T-cell (primary cell): ENCODE measurements at regions not wholly inside any gene's neighbourhood (a gene's known extent, or its start where the extent isn't known, plus 50 kb on each side); places are given as distances from the start of the nearest gene placed in this dataset.

Experiments used
- ATAC-seq, 4 experiments: fragments of 200-7000 bp in 3 of 4; fragments of 150-1000 bp in 1 of 4; cut with Tn5 transposase; replicated peaks in 1 of 4; 1 replicate in 3 of 4; 2 replicates in 1 of 4; pipeline ENCODE4 v1.10.0; 2021; ENCODE audit warnings: moderate library complexity in 3 of 4, mild to moderate bottlenecking in 2 of 4, moderate number of reproducible peaks in 1 of 4
- CTCF ChIA-PET, 2 donors: fragments of 300-600 bp; sonication (Branson Sonifier 250); formaldehyde crosslinking; loops; one replicate each; lab custom pipeline; 2022; ENCODE audit warnings: antibody characterized with exemption in 2 of 2; lab: Charles Lee
- POLR2A ChIA-PET, 2 donors: fragments of 300-600 bp; sonication (Branson Sonifier 250); formaldehyde crosslinking; loops; one replicate each; lab custom pipeline; 2022; ENCODE audit warnings: antibody characterized with exemption in 2 of 2; lab: Charles Lee
- DNase-seq, 35 experiments: peaks; one replicate each; pipeline versions ENCODE4 v3.0.0 to v3.0.0-alpha.2; 2013 to 2023
- H3K27ac ChIP-seq: one replicate; pipeline ENCODE4 v1.5.1; 2013; ENCODE audit warnings: low read length
- H3K27me3 ChIP-seq, 2 experiments: replicated peaks in 1 of 2; 1 replicate in 1 of 2; 2 replicates in 1 of 2; pipeline versions ENCODE4 v1.6.1 to v1.7.0; 2013; ENCODE audit warnings: low read length in 1 of 2, mixed read lengths in 1 of 2; ENCODE audit not compliant: control insufficient read depth in 2 of 2, insufficient read depth in 2 of 2; ENCODE audit errors: extremely low read depth in 1 of 2
- H3K36me3 ChIP-seq, 2 donors: 1 replicate in 1 of 2; 2 replicates in 1 of 2; pipeline versions ENCODE4 v1.6.1 to v1.7.0; 2013; ENCODE audit warnings: low read length in 1 of 2; ENCODE audit not compliant: control insufficient read depth in 2 of 2, insufficient read depth in 1 of 2; ENCODE audit errors: extremely low read depth in 1 of 2
- H3K4me1 ChIP-seq, 2 experiments: 1 replicate in 1 of 2; 2 replicates in 1 of 2; pipeline versions ENCODE4 v1.6.1 to v1.7.0; 2013; ENCODE audit warnings: low read length in 2 of 2, mixed read lengths in 1 of 2; ENCODE audit not compliant: insufficient read depth in 2 of 2, control insufficient read depth in 1 of 2; ENCODE audit errors: extremely low read depth in 1 of 2
- H3K4me3 ChIP-seq, 2 donors: 1 replicate in 1 of 2; 2 replicates in 1 of 2; pipeline versions ENCODE4 v1.5.1 to v1.7.0; 2013; ENCODE audit warnings: mild to moderate bottlenecking in 2 of 2, low read length in 1 of 2, moderate library complexity in 1 of 2; ENCODE audit not compliant: control insufficient read depth in 1 of 2; ENCODE audit errors: extremely low read depth in 1 of 2
- H3K9me3 ChIP-seq: 2 replicates; pipeline ENCODE4 v1.7.0; 2013
- H3K27ac Mint-ChIP-seq, 2 donors: one replicate each; pipeline ENCODE4 v1.8.0; 2020 to 2021; ENCODE audit warnings: mild to moderate bottlenecking in 2 of 2, mixed read lengths in 2 of 2
- H3K27me3 Mint-ChIP-seq, 2 donors: one replicate each; pipeline ENCODE4 v1.8.0; 2021 to 2022; ENCODE audit warnings: mixed read lengths in 2 of 2
- H3K36me3 Mint-ChIP-seq: one replicate; pipeline ENCODE4 v1.8.0; 2021; ENCODE audit warnings: mixed read lengths
- H3K4me1 Mint-ChIP-seq, 3 donors: one replicate each; pipeline ENCODE4 v1.8.0; 2020 to 2022; ENCODE audit warnings: mixed read lengths in 3 of 3, mild to moderate bottlenecking in 1 of 3
- H3K4me3 Mint-ChIP-seq, 3 donors: one replicate each; pipeline ENCODE4 v1.8.0; 2020 to 2022; ENCODE audit warnings: mild to moderate bottlenecking in 3 of 3, mixed read lengths in 3 of 3, moderate library complexity in 3 of 3
- H3K9me3 Mint-ChIP-seq, 3 donors: one replicate each; pipeline ENCODE4 v1.8.0; 2020 to 2022; ENCODE audit warnings: mixed read lengths in 3 of 3
- WGBS: methylation state at CpG from one replicate; pipeline ENCODE4 v1.1.5; 2013; ENCODE audit warnings: missing lambda C conversion rate; ENCODE audit not compliant: insufficient coverage; 5-methylcytosine and 5-hydroxymethylcytosine counted together

DNA sequence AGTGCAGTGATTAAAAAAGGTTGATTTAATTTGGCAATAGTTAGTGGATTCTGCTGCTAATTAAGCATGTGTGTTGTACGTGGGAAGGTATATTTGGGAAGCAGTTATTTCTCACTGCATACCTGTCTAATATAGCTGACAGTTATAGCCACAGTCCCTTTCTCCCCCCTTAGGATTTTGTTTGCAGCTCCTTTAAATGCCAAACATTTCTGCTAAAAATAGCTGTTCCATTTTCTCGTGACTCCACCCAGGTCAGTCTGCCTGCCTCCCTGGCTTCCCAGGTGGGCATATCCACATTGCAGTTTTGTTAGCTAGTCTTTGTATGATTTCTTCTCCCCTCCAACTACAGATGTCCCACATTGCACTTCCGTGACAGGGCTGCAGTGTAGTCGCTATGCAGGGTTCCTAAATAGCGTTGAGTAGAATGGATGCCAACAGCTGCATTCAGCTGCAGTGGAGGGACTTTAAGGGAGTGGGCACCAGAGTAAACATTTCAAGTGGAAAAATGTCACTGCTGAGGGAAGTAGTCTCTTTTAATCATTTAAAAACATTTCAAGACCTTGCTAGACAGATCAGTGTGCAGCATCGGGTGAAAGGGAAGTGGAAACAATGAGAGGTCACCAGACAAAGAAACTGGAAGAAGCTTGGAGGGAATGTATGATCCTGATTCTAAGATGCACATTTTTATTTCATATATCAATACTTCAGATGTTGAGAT is 326.3 kb downstream of the RAPGEF2 start:
- DNase-seq (no peak), ATAC-seq (no peak)
- Mint-ChIP-seq H3K27ac (no peak overlapping the region), H3K9me3 (no peaks in the 10 kb centered on the region), H3K4me3 (no peak overlapping the region), H3K4me1 (peaks cover 0 to 5% (median 0%) of the 10 kb centered on the region in 3 donors), H3K36me3 (no peaks in the 10 kb centered on the region), H3K27me3 (peaks cover 5% of the 10 kb centered on the region in 2 donors)
- H3K27ac ChIP-seq, result no peak overlapping the region
- 50% methylated on average over 1 of the region's 6 CpGs for WGBS
- H3K27me3 ChIP-seq, result no peaks in the 10 kb centered on the region
- H3K4me3 ChIP-seq, result no peak overlapping the region
- no peaks in the 10 kb centered on the region for H3K36me3 ChIP-seq
- H3K9me3 ChIP-seq, result no peaks in the 10 kb centered on the region
- ChIA-PET POLR2A (no interaction called here), CTCF (no interaction called here)
- H3K4me1 ChIP-seq, result no peaks in the 10 kb centered on the region

GRCh38 chr4:159429693-159430035 is 326.8 kb downstream of the RAPGEF2 start:
- H3K27ac ChIP-seq, result no peak overlapping the region
- H3K4me1 ChIP-seq, result no peaks in the 10 kb centered on the region
- Mint-ChIP-seq H3K4me1 (peaks cover 0 to 5% (median 0%) of the 10 kb centered on the region in 3 donors), H3K36me3 (no peaks in the 10 kb centered on the region), H3K4me3 (no peak overlapping the region), H3K27ac (no peak overlapping the region), H3K9me3 (no peaks in the 10 kb centered on the region), H3K27me3 (peaks cover 5% of the 10 kb centered on the region in 2 donors)
- no peaks in the 10 kb centered on the region for H3K9me3 ChIP-seq
- ChIA-PET POLR2A (no interaction called here), CTCF (no interaction called here)
- no peak for ATAC-seq
- H3K4me3 ChIP-seq, result no peak overlapping the region
- no peaks in the 10 kb centered on the region for H3K36me3 ChIP-seq
- H3K27me3 ChIP-seq, result no peaks in the 10 kb centered on the region
- WGBS, result no CpG with 5 or more reads among the region's 3 CpGs
- no peak for DNase-seq

GRCh38 chr4:159430896-159431295 is 328.0 kb downstream of the RAPGEF2 start:
- Mint-ChIP-seq H3K4me3 (no peak overlapping the region), H3K4me1 (peaks cover 0 to 11% (median 4%) of the 10 kb centered on the region in 3 donors), H3K27ac (no peak overlapping the region), H3K27me3 (peaks cover 5% of the 10 kb centered on the region in 2 donors), H3K9me3 (no peaks in the 10 kb centered on the region), H3K36me3 (no peaks in the 10 kb centered on the region)
- no peaks in the 10 kb centered on the region for H3K27me3 ChIP-seq
- no peaks in the 10 kb centered on the region for H3K9me3 ChIP-seq
- no peak for DNase-seq
- H3K36me3 ChIP-seq, result no peaks in the 10 kb centered on the region
- CTCF ChIA-PET, result no interaction called here
- no peak for ATAC-seq
- WGBS, result no CpG with 5 or more reads among the region's 5 CpGs
- H3K4me3 ChIP-seq, result no peak overlapping the region
- H3K27ac ChIP-seq, result no peak overlapping the region
- H3K4me1 ChIP-seq, result peaks cover 0 to 2% of the 10 kb centered on the region in 2 experiments
- POLR2A ChIA-PET, result no interaction called here

- Histone ChIP-seq H3K36me3 (no peaks in the 10 kb centered on the region), H3K27ac (no peak overlapping the region), H3K4me1 (peaks cover 0 to 2% of the 10 kb centered on the region in 2 experiments), H3K9me3 (no peaks in the 10 kb centered on the region), H3K27me3 (no peaks in the 10 kb centered on the region), H3K4me3 (no peak overlapping the region)
- Mint-ChIP-seq H3K9me3 (no peaks in the 10 kb centered on the region), H3K36me3 (no peaks in the 10 kb centered on the region), H3K4me3 (no peak overlapping the region), H3K27me3 (peaks cover 5% of the 10 kb centered on the region in 2 donors), H3K4me1 (peaks cover 0 to 13% (median 7%) of the 10 kb centered on the region in 3 donors), H3K27ac (no peak overlapping the region)
- CTCF ChIA-PET, result no interaction called here
- POLR2A ChIA-PET, result no interaction called here
- no peak for DNase-seq
- ATAC-seq, result no peak
- WGBS, result 71% methylated on average over 1 of the region's 3 CpGs
Observed at GRCh38 chr4:159432436-159432835, 329.6 kb downstream of the RAPGEF2 start.

DNA sequence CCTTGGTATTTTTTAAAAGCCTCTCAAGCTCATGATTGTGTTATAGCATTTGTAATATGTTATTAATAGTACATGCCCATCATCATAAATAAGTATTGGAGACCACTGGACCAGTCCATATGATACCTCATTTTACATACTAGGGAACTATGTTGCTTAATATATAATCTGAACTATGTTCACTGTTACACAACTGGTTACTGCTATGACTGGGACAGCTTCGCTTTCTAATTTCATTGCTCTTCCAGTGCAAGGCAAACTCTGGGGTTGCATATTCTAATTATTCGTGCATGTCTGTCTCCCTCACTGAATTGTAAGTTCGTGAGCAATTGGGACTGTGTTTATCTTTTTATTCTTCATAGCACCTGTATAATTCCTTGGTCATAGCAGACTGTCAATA is 330.5 kb downstream of the RAPGEF2 start:
- Mint-ChIP-seq H3K9me3 (no peaks in the 10 kb centered on the region), H3K4me1 (peaks cover 0 to 13% (median 7%) of the 10 kb centered on the region in 3 donors), H3K36me3 (no peaks in the 10 kb centered on the region), H3K4me3 (no peak overlapping the region), H3K27ac (no peak overlapping the region), H3K27me3 (peaks cover 5 to 7% of the 10 kb centered on the region in 2 donors)
- H3K27ac ChIP-seq, result no peak overlapping the region
- ChIA-PET CTCF (no interaction called here), POLR2A (no interaction called here)
- WGBS, result 100% methylated on average over 1 of the region's 3 CpGs
- H3K36me3 ChIP-seq, result no peaks in the 10 kb centered on the region
- no peaks in the 10 kb centered on the region for H3K27me3 ChIP-seq
- no peak for DNase-seq
- no peak overlapping the region for H3K4me3 ChIP-seq
- peaks cover 0 to 2% of the 10 kb centered on the region in 2 experiments for H3K4me1 ChIP-seq
- no peak for ATAC-seq
- H3K9me3 ChIP-seq, result no peaks in the 10 kb centered on the region

DNA sequence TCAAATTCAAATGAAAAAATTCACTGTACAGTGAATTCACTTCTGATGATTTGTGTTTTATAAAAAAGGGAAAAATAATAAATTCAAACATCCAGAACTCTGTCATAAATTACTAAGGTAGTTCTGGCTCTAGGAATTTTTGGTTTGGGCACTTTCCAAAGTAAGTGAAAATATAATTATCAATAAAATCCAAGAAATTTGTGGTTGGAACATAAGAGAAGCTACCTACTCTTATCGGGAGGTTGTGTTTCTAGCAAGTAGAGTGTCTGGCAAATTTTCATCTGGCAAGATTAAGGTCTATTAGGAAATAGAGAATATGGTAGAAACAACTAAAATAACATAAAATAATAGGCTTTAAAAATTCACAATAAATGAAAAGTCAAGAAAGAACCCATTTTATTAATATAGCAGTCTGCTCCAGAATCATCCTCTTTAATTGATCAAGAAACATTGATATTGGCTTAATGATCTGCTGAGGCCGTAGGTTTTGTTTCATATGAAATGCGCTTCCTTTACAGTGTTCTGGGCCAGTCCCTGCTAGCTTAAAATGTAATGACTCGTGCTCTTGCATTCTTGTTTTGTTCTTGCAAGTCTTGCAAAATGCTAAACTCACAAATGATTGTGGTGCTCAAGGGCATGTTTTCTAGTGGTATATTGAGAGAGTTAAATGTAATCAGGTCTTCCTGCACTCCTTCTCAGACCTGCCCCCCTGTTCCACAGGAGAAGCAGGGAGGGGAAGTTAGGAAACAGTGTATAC is 331.4 kb downstream of the RAPGEF2 start:
- no peaks in the 10 kb centered on the region for H3K9me3 ChIP-seq
- Mint-ChIP-seq H3K9me3 (no peaks in the 10 kb centered on the region), H3K36me3 (no peaks in the 10 kb centered on the region), H3K4me3 (no peak overlapping the region), H3K27ac (no peak overlapping the region), H3K27me3 (peaks cover 5 to 9% of the 10 kb centered on the region in 2 donors), H3K4me1 (peaks cover 0 to 12% (median 7%) of the 10 kb centered on the region in 3 donors)
- DNase-seq (no peak), ATAC-seq (no peak)
- ChIA-PET CTCF (interaction anchor here in 1 of 2 donors (0.6 kb wide), 2 partner anchors 14 to 16 kb away, joined by 3 to 4 read pairs; no protein-coding TSS in a partner anchor), POLR2A (no interaction called here)
- no peak overlapping the region for H3K4me3 ChIP-seq
- H3K4me1 ChIP-seq, result peaks cover 0 to 2% of the 10 kb centered on the region in 2 experiments
- H3K36me3 ChIP-seq, result no peaks in the 10 kb centered on the region
- no peaks in the 10 kb centered on the region for H3K27me3 ChIP-seq
- 60% methylated on average over 1 of the region's 4 CpGs for WGBS
- H3K27ac ChIP-seq, result no peak overlapping the region
